CD4-positive, alpha-beta T cell treated with Interleukin-4 for 4 hours (primary cell): ENCODE measurements at regions not wholly inside any gene's neighbourhood (a gene's known extent, or its start where the extent isn't known, plus 50 kb on each side); places are given as distances from the start of the nearest gene placed in this dataset.
"Not testable (repeated sequence)": the region's sequence is repeated elsewhere in the genome, so short reads cannot be mapped to it uniquely, and the experiment has no call there.

ENCODE experiments used
- DNase-seq: peaks from one replicate; pipeline ENCODE4 v3.0.0-alpha.2; 2020

- DNase-seq: no peak
Observed at GRCh38 chr6:8619853-8620252, 184.5 kb upstream of the SLC35B3 start.

GRCh38 chr6:8619408-8619807 lies 184.1 kb upstream of the SLC35B3 start:
- DNase-seq: not testable (repeated sequence)

- DNase-seq: no peak
Observed at GRCh38 chr6:8608737-8609136, 173.4 kb upstream of the SLC35B3 start.

- DNase-seq: no peak
Observed at GRCh38 chr6:8589941-8590729, 154.8 kb upstream of the SLC35B3 start.

GRCh38 chr6:8588176-8588575 lies 152.8 kb upstream of the SLC35B3 start:
- no peak for DNase-seq

- DNase-seq: no peak
Observed at GRCh38 chr6:8583291-8583690, 147.9 kb upstream of the SLC35B3 start.

- DNase-seq: no peak
Observed at GRCh38 chr6:8579372-8579771, 144.0 kb upstream of the SLC35B3 start.

GRCh38 chr6:8578006-8578405 lies 142.7 kb upstream of the SLC35B3 start:
- no peak for DNase-seq

- DNase-seq: no peak
Observed at GRCh38 chr6:8574749-8575468, 139.6 kb upstream of the SLC35B3 start.

- DNase-seq: no peak
Observed at GRCh38 chr6:8574311-8574710, 139.0 kb upstream of the SLC35B3 start.

GRCh38 chr6:8570256-8570920 lies 135.0 kb upstream of the SLC35B3 start:
- no peak for DNase-seq

- no peak for DNase-seq
Observed at GRCh38 chr6:8562125-8562524, 126.8 kb upstream of the SLC35B3 start.

GRCh38 chr6:8558953-8559352 lies 123.6 kb upstream of the SLC35B3 start:
- no peak for DNase-seq

- DNase-seq: no peak
Observed at GRCh38 chr6:8557014-8557748, 121.8 kb upstream of the SLC35B3 start.

GRCh38 chr6:8556370-8557013 lies 121.1 kb upstream of the SLC35B3 start:
- no peak for DNase-seq

- no peak for DNase-seq
Observed at GRCh38 chr6:8551993-8552392, 116.6 kb upstream of the SLC35B3 start.

GRCh38 chr6:8551386-8551785 lies 116.0 kb upstream of the SLC35B3 start:
- no peak for DNase-seq

- DNase-seq: no peak
Observed at GRCh38 chr6:8549074-8549790, 113.9 kb upstream of the SLC35B3 start.

GRCh38 chr6:8546496-8546895 lies 111.2 kb upstream of the SLC35B3 start:
- no peak for DNase-seq

GRCh38 chr6:8545336-8545735 lies 110.0 kb upstream of the SLC35B3 start:
- DNase-seq: no peak

GRCh38 chr6:8543714-8544113 lies 108.4 kb upstream of the SLC35B3 start:
- DNase-seq: no peak

- DNase-seq: no peak
Observed at GRCh38 chr6:8539453-8539852, 104.1 kb upstream of the SLC35B3 start.
